ENCODE measurements at regions not wholly inside any gene's neighbourhood (a gene's known extent, or its start where the extent isn't known, plus 50 kb on each side); places are given as distances from the start of the nearest gene placed in this dataset.

DNA sequence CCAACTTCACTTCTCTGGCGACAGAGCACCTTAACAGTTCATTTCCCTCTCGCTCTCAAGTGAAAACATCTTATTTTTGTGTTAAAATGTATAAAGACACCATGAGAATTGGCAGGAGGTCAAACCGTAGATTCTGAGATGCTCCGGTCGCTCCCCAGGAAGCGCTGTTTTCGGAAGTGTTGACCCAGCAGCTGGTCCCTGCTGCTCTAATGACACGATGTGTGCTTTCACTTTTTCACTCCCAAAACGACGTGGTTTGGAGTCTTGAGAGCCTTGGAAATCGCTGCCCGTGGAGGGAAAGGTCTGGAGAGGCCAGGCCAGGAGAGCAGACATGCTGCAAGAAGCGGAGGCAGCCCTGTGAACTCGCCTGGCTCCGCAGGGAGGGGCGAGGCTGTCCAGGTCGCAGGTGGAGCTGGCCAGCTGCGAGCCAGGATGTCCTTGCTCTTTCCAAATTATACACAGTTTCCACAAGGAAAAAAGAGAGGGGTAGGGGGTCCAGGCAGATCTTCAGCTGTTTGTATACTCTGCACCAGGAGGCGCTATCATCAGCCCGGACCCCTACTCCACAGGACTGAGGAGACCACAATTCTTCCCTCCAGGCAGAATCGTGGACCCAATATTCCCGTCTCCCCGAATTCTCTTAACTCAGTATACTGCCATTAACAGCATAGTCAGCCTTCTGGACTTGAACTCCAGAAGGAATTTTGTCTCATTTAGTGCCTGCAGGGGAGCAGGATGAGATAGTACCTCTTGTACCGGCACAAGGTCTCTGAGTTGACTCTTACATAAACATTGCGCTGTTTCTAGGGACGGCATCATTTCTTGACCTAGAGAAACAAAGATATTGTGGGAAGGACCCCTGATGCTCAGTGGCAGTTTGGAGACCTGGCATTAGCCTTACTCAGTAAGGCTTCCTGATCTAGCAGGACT, 248.6 kb upstream of the ANKRD55 start (continued):
- TF ChIP-seq FOXJ3 (CRISPR knock-in tag; IDR thresholded peaks at IDR 0.05; ENCODE audit: borderline replicate concordance), result no peak
- TF ChIP-seq TCF12 (IDR thresholded peaks at IDR 0.05), result no peak
- 0 out of 2 replicates have a peak, but pooled peaks have one; percentile 16 for TF ChIP-seq TCF12 (CRISPR knock-in tag; IDR thresholded peaks at IDR 0.05)
- peak; percentile 35 for TF ChIP-seq STAG1 (CRISPR knock-in tag; IDR thresholded peaks at IDR 0.05)
- TF ChIP-seq, protein P1, sequence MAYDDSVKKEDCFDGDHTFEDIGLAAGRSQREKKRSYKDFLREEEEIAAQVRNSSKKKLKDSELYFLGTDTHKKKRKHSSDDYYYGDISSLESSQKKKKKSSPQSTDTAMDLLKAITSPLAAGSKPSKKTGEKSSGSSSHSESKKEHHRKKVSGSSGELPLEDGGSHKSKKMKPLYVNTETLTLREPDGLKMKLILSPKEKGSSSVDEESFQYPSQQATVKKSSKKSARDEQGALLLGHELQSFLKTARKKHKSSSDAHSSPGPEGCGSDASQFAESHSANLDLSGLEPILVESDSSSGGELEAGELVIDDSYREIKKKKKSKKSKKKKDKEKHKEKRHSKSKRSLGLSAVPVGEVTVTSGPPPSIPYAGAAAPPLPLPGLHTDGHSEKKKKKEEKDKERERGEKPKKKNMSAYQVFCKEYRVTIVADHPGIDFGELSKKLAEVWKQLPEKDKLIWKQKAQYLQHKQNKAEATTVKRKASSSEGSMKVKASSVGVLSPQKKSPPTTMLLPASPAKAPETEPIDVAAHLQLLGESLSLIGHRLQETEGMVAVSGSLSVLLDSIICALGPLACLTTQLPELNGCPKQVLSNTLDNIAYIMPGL (CRISPR knock-in tag; IDR thresholded peaks at IDR 0.05; ENCODE audit: borderline replicate concordance in 1 of 2, low read depth in 1 of 2), result peak in 1 of 2 experiments; percentile 9; a peak in 2 of 4 replicates
- 0 out of 2 replicates have a peak, but pooled peaks have one; percentile 45 for TF ChIP-seq KAT7 (CRISPR knock-in tag; IDR thresholded peaks at IDR 0.05; ENCODE audit: borderline replicate concordance)
- TF ChIP-seq, protein P2, sequence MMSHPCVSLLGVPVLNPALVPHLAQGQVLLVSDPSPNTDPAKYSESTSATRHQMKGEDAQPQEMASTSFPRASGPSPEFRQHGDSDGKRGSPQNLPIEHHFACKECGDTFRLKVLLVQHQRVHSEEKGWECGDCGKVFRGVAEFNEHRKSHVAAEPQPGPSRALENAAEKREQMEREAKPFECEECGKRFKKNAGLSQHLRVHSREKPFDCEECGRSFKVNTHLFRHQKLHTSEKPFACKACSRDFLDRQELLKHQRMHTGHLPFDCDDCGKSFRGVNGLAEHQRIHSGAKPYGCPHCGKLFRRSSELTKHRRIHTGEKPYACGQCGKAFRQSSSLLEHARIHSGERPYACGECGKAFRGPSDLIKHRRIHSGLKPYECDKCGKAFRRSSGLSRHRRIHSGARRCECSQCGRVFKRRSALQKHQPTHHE (CRISPR knock-in tag; IDR thresholded peaks at IDR 0.05; ENCODE audit: borderline replicate concordance), result no peak
- TF ChIP-seq, protein P3, sequence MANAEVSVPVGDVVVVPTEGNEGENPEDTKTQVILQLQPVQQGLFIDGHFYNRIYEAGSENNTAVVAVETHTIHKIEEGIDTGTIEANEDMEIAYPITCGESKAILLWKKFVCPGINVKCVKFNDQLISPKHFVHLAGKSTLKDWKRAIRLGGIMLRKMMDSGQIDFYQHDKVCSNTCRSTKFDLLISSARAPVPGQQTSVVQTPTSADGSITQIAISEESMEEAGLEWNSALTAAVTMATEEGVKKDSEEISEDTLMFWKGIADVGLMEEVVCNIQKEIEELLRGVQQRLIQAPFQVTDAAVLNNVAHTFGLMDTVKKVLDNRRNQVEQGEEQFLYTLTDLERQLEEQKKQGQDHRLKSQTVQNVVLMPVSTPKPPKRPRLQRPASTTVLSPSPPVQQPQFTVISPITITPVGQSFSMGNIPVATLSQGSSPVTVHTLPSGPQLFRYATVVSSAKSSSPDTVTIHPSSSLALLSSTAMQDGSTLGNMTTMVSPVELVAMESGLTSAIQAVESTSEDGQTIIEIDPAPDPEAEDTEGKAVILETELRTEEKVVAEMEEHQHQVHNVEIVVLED (CRISPR knock-in tag; IDR thresholded peaks at IDR 0.05; ENCODE audit: borderline replicate concordance), result no peak
- no peak for TF ChIP-seq ZNF781 (CRISPR knock-in tag; IDR thresholded peaks at IDR 0.05; ENCODE audit: borderline replicate concordance, not compliant biosample characterization)
- TF ChIP-seq, protein P4, sequence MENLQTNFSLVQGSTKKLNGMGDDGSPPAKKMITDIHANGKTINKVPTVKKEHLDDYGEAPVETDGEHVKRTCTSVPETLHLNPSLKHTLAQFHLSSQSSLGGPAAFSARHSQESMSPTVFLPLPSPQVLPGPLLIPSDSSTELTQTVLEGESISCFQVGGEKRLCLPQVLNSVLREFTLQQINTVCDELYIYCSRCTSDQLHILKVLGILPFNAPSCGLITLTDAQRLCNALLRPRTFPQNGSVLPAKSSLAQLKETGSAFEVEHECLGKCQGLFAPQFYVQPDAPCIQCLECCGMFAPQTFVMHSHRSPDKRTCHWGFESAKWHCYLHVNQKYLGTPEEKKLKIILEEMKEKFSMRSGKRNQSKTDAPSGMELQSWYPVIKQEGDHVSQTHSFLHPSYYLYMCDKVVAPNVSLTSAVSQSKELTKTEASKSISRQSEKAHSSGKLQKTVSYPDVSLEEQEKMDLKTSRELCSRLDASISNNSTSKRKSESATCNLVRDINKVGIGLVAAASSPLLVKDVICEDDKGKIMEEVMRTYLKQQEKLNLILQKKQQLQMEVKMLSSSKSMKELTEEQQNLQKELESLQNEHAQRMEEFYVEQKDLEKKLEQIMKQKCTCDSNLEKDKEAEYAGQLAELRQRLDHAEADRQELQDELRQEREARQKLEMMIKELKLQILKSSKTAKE (CRISPR knock-in tag; IDR thresholded peaks at IDR 0.05; ENCODE audit: borderline replicate concordance), result peak; percentile 5; the same call in 1 of the 2 replicates
- TF ChIP-seq RBM39 (IDR thresholded peaks at IDR 0.05; ENCODE audit: low read depth, low read length, poor library complexity, severe bottlenecking), result no peak
- TF ChIP-seq FOSL1 (CRISPR knock-in tag; IDR thresholded peaks at IDR 0.05; ENCODE audit: borderline replicate concordance), result no peak
- TF ChIP-seq, protein P5, sequence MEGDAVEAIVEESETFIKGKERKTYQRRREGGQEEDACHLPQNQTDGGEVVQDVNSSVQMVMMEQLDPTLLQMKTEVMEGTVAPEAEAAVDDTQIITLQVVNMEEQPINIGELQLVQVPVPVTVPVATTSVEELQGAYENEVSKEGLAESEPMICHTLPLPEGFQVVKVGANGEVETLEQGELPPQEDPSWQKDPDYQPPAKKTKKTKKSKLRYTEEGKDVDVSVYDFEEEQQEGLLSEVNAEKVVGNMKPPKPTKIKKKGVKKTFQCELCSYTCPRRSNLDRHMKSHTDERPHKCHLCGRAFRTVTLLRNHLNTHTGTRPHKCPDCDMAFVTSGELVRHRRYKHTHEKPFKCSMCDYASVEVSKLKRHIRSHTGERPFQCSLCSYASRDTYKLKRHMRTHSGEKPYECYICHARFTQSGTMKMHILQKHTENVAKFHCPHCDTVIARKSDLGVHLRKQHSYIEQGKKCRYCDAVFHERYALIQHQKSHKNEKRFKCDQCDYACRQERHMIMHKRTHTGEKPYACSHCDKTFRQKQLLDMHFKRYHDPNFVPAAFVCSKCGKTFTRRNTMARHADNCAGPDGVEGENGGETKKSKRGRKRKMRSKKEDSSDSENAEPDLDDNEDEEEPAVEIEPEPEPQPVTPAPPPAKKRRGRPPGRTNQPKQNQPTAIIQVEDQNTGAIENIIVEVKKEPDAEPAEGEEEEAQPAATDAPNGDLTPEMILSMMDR (CRISPR knock-in tag; IDR thresholded peaks at IDR 0.05), result peak; percentile 58
- no peak for TF ChIP-seq ZNF556 (CRISPR knock-in tag; IDR thresholded peaks at IDR 0.05; ENCODE audit: borderline replicate concordance)
- 0 out of 2 replicates have a peak, but pooled peaks have one; percentile 71 for TF ChIP-seq ZNF558 (CRISPR knock-in tag; IDR thresholded peaks at IDR 0.05; ENCODE audit: borderline replicate concordance)

Measured in HepG2 (cell line).